Suprapubic skin (tissue), 4 donors: ENCODE measurements at regions not wholly inside any gene's neighbourhood (a gene's known extent, or its start where the extent isn't known, plus 50 kb on each side); places are given as distances from the start of the nearest gene placed in this dataset.

Experiments
- DNase-seq, 2 donors: peaks; one replicate each; pipeline ENCODE4 v3.0.0-alpha.2; 2019; ENCODE audit warnings: low spot score in 2 of 2
- H3K27ac ChIP-seq: fragments of 200-600 bp; sonication (generic); one replicate; pipeline ENCODE4 v1.5.1; 2019
- H3K27me3 ChIP-seq: fragments of 200-600 bp; sonication (generic); one replicate; pipeline ENCODE4 v1.5.1; 2019
- H3K36me3 ChIP-seq: fragments of 200-600 bp; sonication (generic); one replicate; pipeline ENCODE4 v1.5.1; 2019
- H3K4me1 ChIP-seq: fragments of 200-600 bp; sonication (generic); one replicate; pipeline ENCODE4 v1.5.1; 2019
- H3K4me3 ChIP-seq: fragments of 200-600 bp; sonication (generic); one replicate; pipeline ENCODE4 v1.5.1; 2019; ENCODE audit warnings: mild to moderate bottlenecking
- H3K9me3 ChIP-seq: fragments of 200-600 bp; sonication (generic); one replicate; pipeline ENCODE4 v1.5.1; 2019
- EP300 ChIP-seq: sonication (generic); formaldehyde crosslinking; IDR thresholded peaks from one replicate; pipeline ENCODE4 v1.6.1; 2017; ENCODE audit warnings: antibody characterized with exemption
- POLR2A ChIP-seq, 2 donors: fragments of 450-650 bp; IDR thresholded peaks; one replicate each; pipeline ENCODE4 v1.6.1; 2017; ENCODE audit warnings: antibody characterized with exemption in 2 of 2, mild to moderate bottlenecking in 2 of 2, moderate library complexity in 2 of 2
- POLR2AphosphoS5 ChIP-seq, 3 donors: sonication (generic); formaldehyde crosslinking; IDR thresholded peaks; one replicate each; pipeline ENCODE4 v1.6.1; 2017; ENCODE audit warnings: antibody characterized with exemption in 3 of 3
- WGBS: methylation state at CpG from one replicate; pipeline ENCODE4 v1.1.5; 2018; 5-methylcytosine and 5-hydroxymethylcytosine counted together
- TF ChIP-seq, protein P1 (sequence below), 2 donors: fragments of 200-600 bp in 1 of 2; fragments of 450-650 bp in 1 of 2; sonication (generic) in 1 of 2; IDR thresholded peaks; one replicate each; pipeline ENCODE4 v1.5.1; 2016 to 2019; ENCODE audit warnings: antibody characterized with exemption in 2 of 2, mild to moderate bottlenecking in 1 of 2, moderate library complexity in 1 of 2

DNA sequence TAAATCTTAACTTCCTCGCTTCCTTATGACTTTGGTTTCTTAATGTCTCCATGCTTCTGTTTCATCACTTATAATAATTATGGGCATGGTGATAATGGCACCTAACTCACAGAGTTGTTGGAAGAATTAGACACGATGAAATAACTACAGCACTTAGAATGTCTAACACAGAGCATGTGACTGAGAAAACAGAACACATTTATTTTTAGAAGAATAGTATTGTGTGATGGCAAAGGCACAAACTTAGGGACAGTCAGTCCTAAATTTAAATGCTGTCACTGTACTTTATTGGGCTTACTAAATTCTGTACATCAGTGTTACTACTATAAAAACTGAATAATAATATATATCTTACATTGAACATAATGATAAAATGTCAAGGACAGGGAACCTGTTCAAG lies 391.1 kb upstream of the JAG1 start:
- Histone ChIP-seq H3K9me3 (no peaks in the 10 kb centered on the region), H3K27ac (no peak overlapping the region), H3K4me3 (no peak overlapping the region), H3K4me1 (no peaks in the 10 kb centered on the region), H3K27me3 (no peaks in the 10 kb centered on the region), H3K36me3 (no peaks in the 10 kb centered on the region)
- WGBS: 79% methylated on average over 2 of the region's 2 CpGs
- no peak for DNase-seq
- no peak for TF ChIP-seq EP300
- no peak for TF ChIP-seq POLR2AphosphoS5 (IDR thresholded peaks at IDR 0.05)
- TF ChIP-seq POLR2A (IDR thresholded peaks at IDR 0.05): no peak
- TF ChIP-seq, protein P1, sequence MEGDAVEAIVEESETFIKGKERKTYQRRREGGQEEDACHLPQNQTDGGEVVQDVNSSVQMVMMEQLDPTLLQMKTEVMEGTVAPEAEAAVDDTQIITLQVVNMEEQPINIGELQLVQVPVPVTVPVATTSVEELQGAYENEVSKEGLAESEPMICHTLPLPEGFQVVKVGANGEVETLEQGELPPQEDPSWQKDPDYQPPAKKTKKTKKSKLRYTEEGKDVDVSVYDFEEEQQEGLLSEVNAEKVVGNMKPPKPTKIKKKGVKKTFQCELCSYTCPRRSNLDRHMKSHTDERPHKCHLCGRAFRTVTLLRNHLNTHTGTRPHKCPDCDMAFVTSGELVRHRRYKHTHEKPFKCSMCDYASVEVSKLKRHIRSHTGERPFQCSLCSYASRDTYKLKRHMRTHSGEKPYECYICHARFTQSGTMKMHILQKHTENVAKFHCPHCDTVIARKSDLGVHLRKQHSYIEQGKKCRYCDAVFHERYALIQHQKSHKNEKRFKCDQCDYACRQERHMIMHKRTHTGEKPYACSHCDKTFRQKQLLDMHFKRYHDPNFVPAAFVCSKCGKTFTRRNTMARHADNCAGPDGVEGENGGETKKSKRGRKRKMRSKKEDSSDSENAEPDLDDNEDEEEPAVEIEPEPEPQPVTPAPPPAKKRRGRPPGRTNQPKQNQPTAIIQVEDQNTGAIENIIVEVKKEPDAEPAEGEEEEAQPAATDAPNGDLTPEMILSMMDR (IDR thresholded peaks at IDR 0.05): no peak

DNA sequence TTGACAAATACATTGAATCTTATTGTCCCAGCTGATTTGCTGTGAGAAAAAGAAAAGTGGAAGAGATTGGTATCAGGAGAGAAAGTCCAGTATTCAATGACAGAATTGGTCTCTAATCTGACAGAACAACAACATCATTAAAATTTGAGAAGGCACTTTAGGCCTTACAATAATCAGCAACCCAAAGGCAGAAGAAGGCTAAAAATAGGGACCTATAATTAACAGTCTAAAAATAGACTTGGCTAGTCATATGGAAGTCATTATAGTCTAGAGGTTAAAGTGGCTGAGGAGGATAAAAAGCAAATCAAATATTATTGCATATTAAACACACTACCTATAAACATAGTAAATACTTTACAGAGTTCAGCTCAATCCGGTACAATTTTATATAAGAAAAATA lies 393.6 kb upstream of the JAG1 start:
- WGBS: 60% methylated on average over 1 of the region's 1 CpG

DNA sequence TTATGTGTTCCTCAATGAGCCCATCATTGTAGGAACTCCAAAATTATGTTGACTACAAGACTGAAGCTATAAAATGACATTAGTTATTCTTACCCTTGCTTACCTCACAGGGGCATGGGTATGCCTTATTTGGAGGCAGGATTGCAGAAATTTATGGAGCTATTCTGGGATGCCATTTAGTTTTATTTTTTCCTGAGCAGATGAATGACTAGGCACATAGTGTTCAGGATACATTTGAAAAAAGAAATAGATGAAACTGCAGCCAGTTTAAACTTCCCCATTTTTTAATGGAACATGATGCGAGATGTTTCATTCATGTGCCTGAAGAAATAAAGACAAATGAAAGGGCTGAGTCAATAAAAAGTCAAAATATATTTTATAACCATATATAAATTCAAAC lies 399.2 kb upstream of the JAG1 start:
- Histone ChIP-seq H3K9me3 (no peaks in the 10 kb centered on the region), H3K36me3 (no peaks in the 10 kb centered on the region), H3K4me1 (no peaks in the 10 kb centered on the region), H3K27ac (no peak overlapping the region), H3K4me3 (no peak overlapping the region), H3K27me3 (no peaks in the 10 kb centered on the region)
- TF ChIP-seq, protein P1 (IDR thresholded peaks at IDR 0.05): no peak
- TF ChIP-seq POLR2A (IDR thresholded peaks at IDR 0.05): no peak
- no peak for TF ChIP-seq POLR2AphosphoS5 (IDR thresholded peaks at IDR 0.05)
- no peak for TF ChIP-seq EP300
- no peak for DNase-seq
- 79% methylated on average over 1 of the region's 1 CpG for WGBS

More for the DNA sequence above, 393.6 kb upstream of the JAG1 start:
- H3K4me1 ChIP-seq: no peaks in the 10 kb centered on the region
- DNase-seq: no peak
- no peak for TF ChIP-seq POLR2A (IDR thresholded peaks at IDR 0.05)
- no peak for TF ChIP-seq POLR2AphosphoS5 (IDR thresholded peaks at IDR 0.05)
- TF ChIP-seq, protein P1 (IDR thresholded peaks at IDR 0.05): no peak
- no peak for TF ChIP-seq EP300
- H3K36me3 ChIP-seq: no peaks in the 10 kb centered on the region
- no peaks in the 10 kb centered on the region for H3K9me3 ChIP-seq
- H3K27ac ChIP-seq: no peak overlapping the region
- no peaks in the 10 kb centered on the region for H3K27me3 ChIP-seq
- no peak overlapping the region for H3K4me3 ChIP-seq

DNA sequence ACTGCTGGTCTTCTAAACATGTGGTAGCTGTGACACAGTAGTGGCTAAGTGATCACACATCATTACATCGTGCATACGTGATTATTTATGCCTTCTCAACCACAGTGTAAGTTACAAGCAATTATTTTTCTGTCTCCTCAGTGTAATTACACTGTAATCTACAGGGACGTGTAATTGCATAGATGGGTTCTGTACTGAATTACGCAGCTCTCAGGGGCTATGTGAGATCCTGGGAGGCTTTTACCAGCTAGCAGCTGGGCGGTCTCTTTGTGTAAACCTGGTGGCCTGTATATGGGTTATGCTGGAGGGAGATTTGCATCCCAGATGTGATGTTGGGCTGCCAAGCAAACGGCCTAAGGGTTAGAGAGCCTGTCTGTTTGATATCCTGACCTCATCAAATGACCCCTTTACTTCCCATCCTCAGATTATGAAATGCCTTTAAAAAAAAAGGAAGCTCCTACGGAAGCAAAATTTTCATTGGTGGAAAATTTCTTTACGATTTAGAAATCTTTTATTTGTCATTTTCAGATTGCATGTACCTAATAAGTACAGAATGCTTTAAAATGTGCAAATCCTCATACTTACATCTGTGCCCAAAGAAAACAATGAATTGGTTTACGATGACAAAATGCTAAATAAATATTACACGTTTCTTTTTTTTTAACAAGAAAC lies 402.8 kb upstream of the JAG1 start:
- Histone ChIP-seq H3K27ac (no peak overlapping the region), H3K4me3 (no peak overlapping the region), H3K4me1 (no peaks in the 10 kb centered on the region), H3K36me3 (no peaks in the 10 kb centered on the region), H3K9me3 (no peaks in the 10 kb centered on the region), H3K27me3 (no peaks in the 10 kb centered on the region)
- WGBS: 73% methylated on average over 10 of the region's 10 CpGs
- TF ChIP-seq POLR2AphosphoS5 (IDR thresholded peaks at IDR 0.05) (no peak), EP300 (no peak), POLR2A (IDR thresholded peaks at IDR 0.05) (no peak)
- TF ChIP-seq, protein P1 (IDR thresholded peaks at IDR 0.05): no peak
- DNase-seq: no peak

DNA sequence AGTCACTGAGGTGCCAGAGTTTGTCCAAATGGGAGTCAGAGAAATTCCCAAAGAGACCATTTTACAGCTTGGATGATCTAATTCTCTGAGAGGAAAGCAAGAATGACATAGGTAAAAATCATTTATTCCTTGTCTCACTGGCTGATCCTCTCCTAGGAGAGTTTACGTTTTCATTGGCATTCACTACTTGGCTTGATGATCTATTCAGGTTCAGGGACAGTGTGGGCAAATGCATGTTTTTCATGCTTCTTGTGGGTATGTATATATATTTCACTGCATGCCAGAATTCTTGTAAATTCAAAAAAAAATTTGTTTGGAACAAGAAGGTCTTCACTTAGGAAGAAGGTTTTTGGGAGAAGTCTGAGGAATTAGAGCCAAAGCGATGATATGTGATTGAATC lies 403.4 kb upstream of the JAG1 start:
- no peaks in the 10 kb centered on the region for H3K27me3 ChIP-seq
- WGBS: 86% methylated on average over 2 of the region's 2 CpGs
- TF ChIP-seq, protein P1 (IDR thresholded peaks at IDR 0.05): no peak
- TF ChIP-seq POLR2A (IDR thresholded peaks at IDR 0.05) (no peak), POLR2AphosphoS5 (IDR thresholded peaks at IDR 0.05) (no peak), EP300 (no peak)
- no peak overlapping the region for H3K4me3 ChIP-seq
- no peaks in the 10 kb centered on the region for H3K4me1 ChIP-seq
- H3K36me3 ChIP-seq: no peaks in the 10 kb centered on the region
- H3K9me3 ChIP-seq: no peaks in the 10 kb centered on the region
- H3K27ac ChIP-seq: no peak overlapping the region
- DNase-seq: no peak
